DOHH2 (cell line): ENCODE measurements at regions not wholly inside any gene's neighbourhood (a gene's known extent, or its start where the extent isn't known, plus 50 kb on each side); places are given as distances from the start of the nearest gene placed in this dataset.

Experiments
- H3F3A ChIP-seq: fragments of 200-600 bp; sonication (generic), shearing (Covaris generic); 2 replicates; pipeline ENCODE4 v1.6.0; 2016; ENCODE audit warnings: antibody characterized with exemption, mild to moderate bottlenecking; ENCODE audit not compliant: control insufficient read depth, insufficient read depth
- H3K27ac ChIP-seq: fragments of 200-600 bp; sonication (generic); 2 replicates; pipeline ENCODE4 v1.5.1; 2014; ENCODE audit warnings: low read depth, mild to moderate bottlenecking, low read length, moderate library complexity
- H3K27me3 ChIP-seq: fragments of 200-600 bp; sonication (generic); 2 replicates; pipeline ENCODE4 v1.6.1; 2014; ENCODE audit warnings: mild to moderate bottlenecking, low read length, mixed read lengths; ENCODE audit not compliant: control insufficient read depth
- H3K36me3 ChIP-seq: fragments of 200-600 bp; sonication (generic); 2 replicates; pipeline ENCODE4 v1.6.1; 2014; ENCODE audit warnings: mild to moderate bottlenecking, low read length, moderate library complexity, mixed read lengths; ENCODE audit not compliant: control insufficient read depth
- H3K4me1 ChIP-seq: fragments of 200-600 bp; sonication (generic); 2 replicates; pipeline ENCODE4 v1.6.1; 2014; ENCODE audit warnings: mild to moderate bottlenecking, low read length, mixed read lengths; ENCODE audit not compliant: control insufficient read depth
- H3K4me2 ChIP-seq: fragments of 200-600 bp; sonication (generic); 2 replicates; pipeline ENCODE4 v1.6.0; 2014; ENCODE audit warnings: mild to moderate bottlenecking, low read length, moderate library complexity
- H3K4me3 ChIP-seq: fragments of 200-600 bp; sonication (generic); 2 replicates; pipeline ENCODE4 v1.5.1; 2014; ENCODE audit warnings: mild to moderate bottlenecking, low read length, mixed read lengths
- H3K79me2 ChIP-seq: fragments of 200-600 bp; sonication (generic); 2 replicates; pipeline ENCODE4 v1.6.1; 2014; ENCODE audit warnings: mild to moderate bottlenecking, low read length, mixed read lengths; ENCODE audit not compliant: control insufficient read depth
- H3K9me2 ChIP-seq: fragments of 200-600 bp; sonication (generic); replicated peaks from 2 replicates; pipeline ENCODE4 v1.6.1; 2014; ENCODE audit warnings: mild to moderate bottlenecking, low read length, mixed read lengths; ENCODE audit not compliant: control insufficient read depth
- H3K9me3 ChIP-seq: fragments of 200-600 bp; sonication (generic); 2 replicates; pipeline ENCODE4 v1.6.1; 2014; ENCODE audit warnings: antibody characterized with exemption, low read length, mixed read lengths; ENCODE audit not compliant: control insufficient read depth, insufficient read depth
- H4K20me1 ChIP-seq: fragments of 200-600 bp; sonication (generic); 2 replicates; pipeline ENCODE4 v1.6.0; 2014; ENCODE audit warnings: low read depth, mild to moderate bottlenecking, antibody characterized with exemption, low read length, moderate library complexity; ENCODE audit not compliant: control insufficient read depth, insufficient read depth
- EZH2phosphoT487 ChIP-seq: fragments of 200-600 bp; sonication (generic); IDR thresholded peaks from 2 replicates; pipeline ENCODE4 v1.6.1; 2017; ENCODE audit warnings: borderline replicate concordance, mild to moderate bottlenecking, antibody characterized with exemption, low read length, moderate library complexity, mixed read lengths
- TF ChIP-seq, protein P1 (sequence below): fragments of 200-600 bp; sonication (generic); IDR thresholded peaks from one replicate; pipeline ENCODE4 v1.5.1; 2014; ENCODE audit warnings: antibody characterized with exemption, mild to moderate bottlenecking, low read depth, low read length; ENCODE audit not compliant: poor library complexity, severe bottlenecking

DNA sequence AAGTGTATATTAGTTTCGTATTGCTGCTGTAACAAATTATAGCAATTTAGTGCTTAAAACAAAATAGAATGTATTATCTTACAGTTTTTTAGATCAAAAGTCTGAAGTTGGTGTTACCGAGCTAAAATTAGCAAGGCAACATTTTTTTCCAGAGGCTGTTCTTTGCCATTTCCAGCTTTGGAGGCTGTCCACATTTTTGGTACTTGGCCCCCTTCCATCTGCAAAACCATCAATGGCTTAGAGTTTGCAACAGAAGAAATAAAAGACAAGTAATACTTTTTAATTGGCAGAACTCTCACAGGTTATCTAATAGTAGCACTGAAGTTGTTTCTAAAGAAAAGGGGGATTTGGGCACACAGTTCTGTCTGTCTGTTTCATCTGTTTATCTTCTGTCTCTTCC is 1248.5 kb downstream of the ROBO1 start:
- no peak overlapping the region for H3K27ac ChIP-seq
- H3K36me3 ChIP-seq, result no peaks in the 10 kb centered on the region
- H3K79me2 ChIP-seq, result no peaks in the 10 kb centered on the region
- no peak overlapping the region for H3K4me2 ChIP-seq
- H3F3A ChIP-seq, result no peaks in the 10 kb centered on the region
- no peaks in the 10 kb centered on the region for H3K9me3 ChIP-seq
- H3K4me1 ChIP-seq, result no peaks in the 10 kb centered on the region
- TF ChIP-seq EZH2phosphoT487, result no peak
- TF ChIP-seq, protein P1, sequence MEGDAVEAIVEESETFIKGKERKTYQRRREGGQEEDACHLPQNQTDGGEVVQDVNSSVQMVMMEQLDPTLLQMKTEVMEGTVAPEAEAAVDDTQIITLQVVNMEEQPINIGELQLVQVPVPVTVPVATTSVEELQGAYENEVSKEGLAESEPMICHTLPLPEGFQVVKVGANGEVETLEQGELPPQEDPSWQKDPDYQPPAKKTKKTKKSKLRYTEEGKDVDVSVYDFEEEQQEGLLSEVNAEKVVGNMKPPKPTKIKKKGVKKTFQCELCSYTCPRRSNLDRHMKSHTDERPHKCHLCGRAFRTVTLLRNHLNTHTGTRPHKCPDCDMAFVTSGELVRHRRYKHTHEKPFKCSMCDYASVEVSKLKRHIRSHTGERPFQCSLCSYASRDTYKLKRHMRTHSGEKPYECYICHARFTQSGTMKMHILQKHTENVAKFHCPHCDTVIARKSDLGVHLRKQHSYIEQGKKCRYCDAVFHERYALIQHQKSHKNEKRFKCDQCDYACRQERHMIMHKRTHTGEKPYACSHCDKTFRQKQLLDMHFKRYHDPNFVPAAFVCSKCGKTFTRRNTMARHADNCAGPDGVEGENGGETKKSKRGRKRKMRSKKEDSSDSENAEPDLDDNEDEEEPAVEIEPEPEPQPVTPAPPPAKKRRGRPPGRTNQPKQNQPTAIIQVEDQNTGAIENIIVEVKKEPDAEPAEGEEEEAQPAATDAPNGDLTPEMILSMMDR, result no peak
- H3K27me3 ChIP-seq, result no peaks in the 10 kb centered on the region
- H4K20me1 ChIP-seq, result no peaks in the 10 kb centered on the region
- no peaks in the 10 kb centered on the region for H3K9me2 ChIP-seq
- no peak overlapping the region for H3K4me3 ChIP-seq

DNA sequence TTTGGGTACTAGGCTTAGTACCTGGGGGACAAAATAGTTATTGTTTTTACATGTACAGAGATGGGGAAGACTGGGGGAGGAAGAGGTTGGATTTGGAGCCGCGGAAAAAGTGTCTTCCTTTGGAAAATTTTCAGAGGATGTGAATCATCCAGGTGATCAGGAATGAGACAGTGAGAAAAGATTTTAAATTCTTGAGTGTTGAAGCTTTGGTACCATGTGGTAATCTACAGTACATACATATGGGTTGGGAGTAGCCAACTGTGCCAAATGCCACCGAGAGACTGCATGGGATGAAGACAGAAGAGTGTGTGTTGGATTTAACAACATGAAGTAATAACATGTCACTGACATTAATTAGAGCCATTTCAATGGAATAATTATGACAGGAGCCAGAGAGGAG is 1238.2 kb downstream of the ROBO1 start:
- no peak for TF ChIP-seq EZH2phosphoT487
- TF ChIP-seq, protein P1, result no peak
- no peaks in the 10 kb centered on the region for H3F3A ChIP-seq
- no peak overlapping the region for H3K27ac ChIP-seq
- no peak overlapping the region for H3K4me3 ChIP-seq
- no peak overlapping the region for H3K4me2 ChIP-seq
- no peaks in the 10 kb centered on the region for H3K27me3 ChIP-seq
- no peaks in the 10 kb centered on the region for H4K20me1 ChIP-seq
- no peaks in the 10 kb centered on the region for H3K9me2 ChIP-seq
- H3K9me3 ChIP-seq, result no peaks in the 10 kb centered on the region
- no peaks in the 10 kb centered on the region for H3K4me1 ChIP-seq
- no peaks in the 10 kb centered on the region for H3K36me3 ChIP-seq
- no peaks in the 10 kb centered on the region for H3K79me2 ChIP-seq

DNA sequence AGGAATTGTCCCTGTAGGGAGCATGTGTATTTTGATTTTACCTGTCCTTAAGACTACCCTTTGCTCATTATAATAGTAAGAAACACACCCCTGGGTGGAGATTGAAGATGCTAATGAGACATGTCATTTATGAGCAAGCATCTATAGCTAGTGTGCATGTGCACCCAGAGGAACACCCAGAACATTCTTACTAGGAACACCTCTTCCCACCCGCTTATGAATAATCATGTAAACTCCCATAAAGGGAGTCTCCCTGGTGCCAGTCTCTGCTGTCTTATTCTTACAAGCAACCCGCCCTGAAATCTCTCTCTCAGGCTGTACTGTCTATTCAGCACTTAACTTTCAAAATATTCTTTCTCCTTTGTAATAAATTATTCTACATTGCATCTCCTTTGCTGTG is 1227.3 kb downstream of the ROBO1 start:
- no peaks in the 10 kb centered on the region; the same call in 1 of the 2 replicates for H3K9me3 ChIP-seq
- no peaks in the 10 kb centered on the region for H4K20me1 ChIP-seq
- H3K79me2 ChIP-seq, result no peaks in the 10 kb centered on the region
- H3K4me2 ChIP-seq, result no peak overlapping the region
- H3F3A ChIP-seq, result no peaks in the 10 kb centered on the region
- H3K36me3 ChIP-seq, result no peaks in the 10 kb centered on the region
- no peaks in the 10 kb centered on the region for H3K4me1 ChIP-seq
- TF ChIP-seq EZH2phosphoT487, result no peak
- TF ChIP-seq, protein P1, result no peak
- H3K27ac ChIP-seq, result no peak overlapping the region
- H3K27me3 ChIP-seq, result no peaks in the 10 kb centered on the region
- no peak overlapping the region for H3K4me3 ChIP-seq
- H3K9me2 ChIP-seq, result no peaks in the 10 kb centered on the region

DNA sequence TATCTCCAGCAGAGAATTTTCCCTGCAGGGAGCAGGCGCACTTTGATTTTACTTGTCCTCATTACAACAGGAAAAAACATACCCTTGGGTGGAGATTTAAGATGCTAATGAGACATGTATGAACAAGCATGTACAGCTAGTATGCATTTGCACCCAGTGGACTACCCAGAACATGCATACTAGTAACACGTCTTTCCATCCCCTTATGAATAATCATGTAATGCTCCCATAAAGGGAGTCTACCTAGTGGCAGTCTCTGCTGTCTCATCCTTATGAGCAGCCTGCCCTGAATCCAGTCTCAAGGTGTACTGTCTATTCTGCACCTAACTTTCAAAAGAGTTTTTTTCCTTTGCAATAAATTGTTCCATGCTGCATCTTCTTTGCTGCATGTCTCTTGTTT is 1222.0 kb downstream of the ROBO1 start:
- Histone ChIP-seq H3K27ac (no peak overlapping the region), H3K79me2 (no peaks in the 10 kb centered on the region), H3K4me2 (no peak overlapping the region), H3K4me1 (no peaks in the 10 kb centered on the region), H3K9me3 (no peaks in the 10 kb centered on the region; the same call in 1 of the 2 replicates), H3F3A (no peaks in the 10 kb centered on the region), H3K36me3 (no peaks in the 10 kb centered on the region), H3K4me3 (no peak overlapping the region), H3K9me2 (no peaks in the 10 kb centered on the region), H3K27me3 (no peaks in the 10 kb centered on the region), H4K20me1 (no peaks in the 10 kb centered on the region)
- TF ChIP-seq EZH2phosphoT487, result no peak
- TF ChIP-seq, protein P1, result no peak
